ENCODE measurements at regions not wholly inside any gene's neighbourhood (a gene's known extent, or its start where the extent isn't known, plus 50 kb on each side); places are given as distances from the start of the nearest gene placed in this dataset.

DNA sequence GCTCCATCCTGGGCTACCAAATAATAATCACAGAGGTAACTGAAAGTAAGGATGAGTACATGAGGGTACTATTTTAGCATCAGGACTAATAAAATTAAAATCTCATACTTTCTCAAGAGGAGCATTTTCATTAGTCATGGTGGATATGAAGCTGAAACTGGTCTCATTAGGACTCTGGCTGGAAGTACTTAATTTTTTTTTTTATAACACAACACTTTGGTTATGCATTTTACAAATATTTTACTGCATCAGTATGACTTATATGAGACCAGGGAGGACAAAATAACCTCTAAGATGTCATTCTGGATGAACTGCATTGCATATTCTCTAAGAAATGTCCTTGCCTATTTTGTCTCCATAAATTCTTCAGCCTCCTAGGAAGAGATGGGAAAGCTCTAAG lies 290.9 kb downstream of the HLX start:
- Histone ChIP-seq H3K9ac (ENCODE audit: control insufficient read depth, extremely low read depth, insufficient read depth, low read length) (no peak overlapping the region), H3K4me2 (ENCODE audit: control insufficient read depth, extremely low read depth, insufficient read depth, low read depth, low read length) (no peak overlapping the region), H3K79me2 (ENCODE audit: control insufficient read depth, insufficient read depth, low read length) (no peaks in the 10 kb centered on the region), H4K20me1 (ENCODE audit: control insufficient read depth, extremely low read depth, insufficient read depth, low read length) (no peaks in the 10 kb centered on the region), H2AFZ (ENCODE audit: control insufficient read depth, low read length) (no peak overlapping the region), H3K36me3 (ENCODE audit: control insufficient read depth in 2 of 2, extremely low read depth in 1 of 2, insufficient read depth in 2 of 2, low read length in 2 of 2) (no peaks in the 10 kb centered on the region), H3K27me3 (ENCODE audit: control insufficient read depth, extremely low read depth, insufficient read depth, low read length) (no peaks in the 10 kb centered on the region), H3K9me3 (ENCODE audit: control insufficient read depth, low read depth, low read length) (no peaks in the 10 kb centered on the region), H3K4me3 (ENCODE audit: control insufficient read depth in 2 of 3, extremely low read depth in 1 of 3, insufficient read depth in 2 of 3, low read depth in 1 of 3, low read length in 3 of 3) (no peak overlapping the region), H3K9me1 (ENCODE audit: control insufficient read depth, extremely low read depth, insufficient read depth, low read length) (no peaks in the 10 kb centered on the region), H3K4me1 (ENCODE audit: control insufficient read depth, extremely low read depth, insufficient read depth, low read length) (no peaks in the 10 kb centered on the region), H3K27ac (ENCODE audit: control insufficient read depth, insufficient read depth, low read length) (no peak overlapping the region)
- no peak for FAIRE-seq
- dilution Hi-C loops (cut with MboI; ENCODE audit: extremely low pct_ligation_motif_present, low sequenced_read_pairs), result no loop called here
- DNase-seq (ENCODE audit: low read depth, low spot score), result no peak
- TF ChIP-seq, protein P1, sequence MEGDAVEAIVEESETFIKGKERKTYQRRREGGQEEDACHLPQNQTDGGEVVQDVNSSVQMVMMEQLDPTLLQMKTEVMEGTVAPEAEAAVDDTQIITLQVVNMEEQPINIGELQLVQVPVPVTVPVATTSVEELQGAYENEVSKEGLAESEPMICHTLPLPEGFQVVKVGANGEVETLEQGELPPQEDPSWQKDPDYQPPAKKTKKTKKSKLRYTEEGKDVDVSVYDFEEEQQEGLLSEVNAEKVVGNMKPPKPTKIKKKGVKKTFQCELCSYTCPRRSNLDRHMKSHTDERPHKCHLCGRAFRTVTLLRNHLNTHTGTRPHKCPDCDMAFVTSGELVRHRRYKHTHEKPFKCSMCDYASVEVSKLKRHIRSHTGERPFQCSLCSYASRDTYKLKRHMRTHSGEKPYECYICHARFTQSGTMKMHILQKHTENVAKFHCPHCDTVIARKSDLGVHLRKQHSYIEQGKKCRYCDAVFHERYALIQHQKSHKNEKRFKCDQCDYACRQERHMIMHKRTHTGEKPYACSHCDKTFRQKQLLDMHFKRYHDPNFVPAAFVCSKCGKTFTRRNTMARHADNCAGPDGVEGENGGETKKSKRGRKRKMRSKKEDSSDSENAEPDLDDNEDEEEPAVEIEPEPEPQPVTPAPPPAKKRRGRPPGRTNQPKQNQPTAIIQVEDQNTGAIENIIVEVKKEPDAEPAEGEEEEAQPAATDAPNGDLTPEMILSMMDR (optimal IDR thresholded peaks at IDR 0.05 in 1 of 3, IDR thresholded peaks at IDR 0.05 in 1 of 3, conservative IDR thresholded peaks at IDR 0.05 in 1 of 3; ENCODE audit: extremely low read depth in 1 of 3, insufficient read depth in 2 of 3, low read length in 3 of 3), result no peak
- no peak for TF ChIP-seq EZH2 (IDR thresholded peaks at IDR 0.05; ENCODE audit: low read length)

DNA sequence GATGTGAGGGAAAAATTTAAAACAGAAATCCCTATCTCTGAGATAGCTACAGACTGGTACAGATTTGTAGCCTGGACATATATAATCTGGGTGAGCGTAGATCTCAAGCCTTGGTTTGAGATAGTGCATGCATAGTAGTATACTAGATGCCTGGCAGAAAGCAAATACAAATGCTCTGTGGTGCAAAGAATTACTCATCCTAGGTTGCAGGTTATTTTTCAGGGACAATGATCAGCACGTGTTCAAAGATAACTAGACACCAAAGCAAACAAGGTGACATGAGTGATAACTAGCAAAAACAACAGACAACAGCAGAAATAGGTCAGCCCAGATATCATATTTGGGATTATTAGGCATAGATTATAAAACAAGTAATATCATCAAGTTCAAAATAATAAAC lies 292.5 kb downstream of the HLX start:
- FAIRE-seq, result no peak
- Histone ChIP-seq H3K4me3 (ENCODE audit: control insufficient read depth in 2 of 3, extremely low read depth in 1 of 3, insufficient read depth in 2 of 3, low read depth in 1 of 3, low read length in 3 of 3) (no peak overlapping the region), H3K4me2 (ENCODE audit: control insufficient read depth, extremely low read depth, insufficient read depth, low read depth, low read length) (no peak overlapping the region), H3K79me2 (ENCODE audit: control insufficient read depth, insufficient read depth, low read length) (no peaks in the 10 kb centered on the region), H3K27me3 (ENCODE audit: control insufficient read depth, extremely low read depth, insufficient read depth, low read length) (no peaks in the 10 kb centered on the region), H2AFZ (ENCODE audit: control insufficient read depth, low read length) (no peak overlapping the region), H3K9me3 (ENCODE audit: control insufficient read depth, low read depth, low read length) (no peaks in the 10 kb centered on the region), H3K9me1 (ENCODE audit: control insufficient read depth, extremely low read depth, insufficient read depth, low read length) (no peaks in the 10 kb centered on the region), H3K36me3 (ENCODE audit: control insufficient read depth in 2 of 2, extremely low read depth in 1 of 2, insufficient read depth in 2 of 2, low read length in 2 of 2) (no peaks in the 10 kb centered on the region), H3K4me1 (ENCODE audit: control insufficient read depth, extremely low read depth, insufficient read depth, low read length) (no peaks in the 10 kb centered on the region), H3K9ac (ENCODE audit: control insufficient read depth, extremely low read depth, insufficient read depth, low read length) (no peak overlapping the region), H3K27ac (ENCODE audit: control insufficient read depth, insufficient read depth, low read length) (no peak overlapping the region), H4K20me1 (ENCODE audit: control insufficient read depth, extremely low read depth, insufficient read depth, low read length) (no peaks in the 10 kb centered on the region)
- no peak for DNase-seq (ENCODE audit: low read depth, low spot score)
- dilution Hi-C loops (cut with MboI; ENCODE audit: extremely low pct_ligation_motif_present, low sequenced_read_pairs), result no loop called here
- no peak for TF ChIP-seq EZH2 (IDR thresholded peaks at IDR 0.05; ENCODE audit: low read length)
- TF ChIP-seq, protein P1 (optimal IDR thresholded peaks at IDR 0.05 in 1 of 3, IDR thresholded peaks at IDR 0.05 in 1 of 3, conservative IDR thresholded peaks at IDR 0.05 in 1 of 3; ENCODE audit: extremely low read depth in 1 of 3, insufficient read depth in 2 of 3, low read length in 3 of 3), result no peak
